Liver (tissue), 7 donors: ENCODE measurements at regions not wholly inside any gene's neighbourhood (a gene's known extent, or its start where the extent isn't known, plus 50 kb on each side); places are given as distances from the start of the nearest gene placed in this dataset.

Experiments used
- DNase-seq: peaks from one replicate; pipeline ENCODE4 v3.0.0-alpha.2; 2017; ENCODE audit warnings: low spot score
- H3K27ac ChIP-seq, 2 donors: one replicate each; pipeline ENCODE4 v1.7.0; 2013; ENCODE audit warnings: inconsistent platforms in 2 of 2, low read length in 2 of 2, control low read depth in 1 of 2, low read depth in 1 of 2, mild to moderate bottlenecking in 1 of 2
- H3K27me3 ChIP-seq, 4 donors: one replicate each; pipeline versions ENCODE4 v1.6.1 to v1.7.0; 2013; ENCODE audit warnings: low read length in 3 of 4, inconsistent platforms in 1 of 4, mild to moderate bottlenecking in 1 of 4, moderate library complexity in 1 of 4; ENCODE audit not compliant: control insufficient read depth in 4 of 4, insufficient read depth in 4 of 4
- H3K36me3 ChIP-seq, 4 donors: one replicate each; pipeline versions ENCODE4 v1.6.1 to v1.7.0; 2013; ENCODE audit warnings: low read length in 3 of 4, mild to moderate bottlenecking in 3 of 4, low read depth in 1 of 4, moderate library complexity in 1 of 4; ENCODE audit not compliant: control insufficient read depth in 4 of 4, insufficient read depth in 3 of 4
- H3K4me1 ChIP-seq, 4 donors: one replicate each; pipeline versions ENCODE4 v1.6.1 to v1.7.0; 2013; ENCODE audit warnings: low read length in 3 of 4, mild to moderate bottlenecking in 3 of 4, moderate library complexity in 1 of 4; ENCODE audit not compliant: control insufficient read depth in 4 of 4, insufficient read depth in 4 of 4
- H3K4me3 ChIP-seq, 3 donors: one replicate each; pipeline versions ENCODE4 v1.6.1 to v1.7.0; 2013; ENCODE audit warnings: low read length in 3 of 3, control low read depth in 1 of 3, low read depth in 1 of 3, mild to moderate bottlenecking in 1 of 3
- H3K9ac ChIP-seq, 2 donors: one replicate each; pipeline ENCODE4 v1.7.0; 2013; ENCODE audit warnings: low read length in 2 of 2, mild to moderate bottlenecking in 2 of 2, moderate library complexity in 2 of 2, control low read depth in 1 of 2, low read depth in 1 of 2
- H3K9me3 ChIP-seq, 4 donors: one replicate each; pipeline versions ENCODE4 v1.6.1 to v1.7.0; 2013; ENCODE audit warnings: low read length in 3 of 4; ENCODE audit not compliant: control insufficient read depth in 4 of 4
- FOXA1 ChIP-seq: IDR thresholded peaks from 2 replicates; pipeline ENCODE4 v1.6.1; 2016; ENCODE audit warnings: antibody characterized with exemption
- FOXA2 ChIP-seq: IDR thresholded peaks from 2 replicates; pipeline ENCODE4 v1.6.1; 2016; ENCODE audit warnings: antibody characterized with exemption
- GABPA ChIP-seq, 2 donors: IDR thresholded peaks in 1 of 2; conservative IDR thresholded peaks in 1 of 2; 2 replicates each; pipeline ENCODE4 v1.6.1; 2016; ENCODE audit warnings: antibody characterized with exemption in 2 of 2, mild to moderate bottlenecking in 1 of 2, moderate library complexity in 1 of 2
- HNF4A ChIP-seq, 2 donors: conservative IDR thresholded peaks; 2 replicates each; pipeline ENCODE4 v1.6.1; 2016; ENCODE audit warnings: antibody characterized with exemption in 2 of 2, mild to moderate bottlenecking in 2 of 2
- HNF4G ChIP-seq: IDR thresholded peaks from 2 replicates; pipeline ENCODE4 v1.6.1; 2016; ENCODE audit warnings: antibody characterized with exemption
- NR2F2 ChIP-seq: IDR thresholded peaks from 2 replicates; pipeline ENCODE4 v1.6.1; 2016; ENCODE audit warnings: antibody characterized with exemption
- RXRA ChIP-seq, 2 donors: IDR thresholded peaks; 2 replicates each; pipeline ENCODE4 v1.6.1; 2017 to 2018; ENCODE audit warnings: antibody characterized with exemption in 2 of 2, mild to moderate bottlenecking in 1 of 2
- SP1 ChIP-seq: IDR thresholded peaks from 2 replicates; pipeline ENCODE4 v1.6.1; 2018; ENCODE audit warnings: antibody characterized with exemption, mild to moderate bottlenecking
- TAF1 ChIP-seq: conservative IDR thresholded peaks from 2 replicates; pipeline ENCODE4 v1.6.1; 2016; ENCODE audit warnings: antibody characterized with exemption, mild to moderate bottlenecking
- WGBS: extraction: QIAGEN DNeasy Blood & Tissue Kit; methylation state at CpG from one replicate; pipeline ENCODE4 v1.1.7; 2013; 5-methylcytosine and 5-hydroxymethylcytosine counted together
- TF ChIP-seq, protein P1 (sequence below): IDR thresholded peaks from 2 replicates; pipeline ENCODE4 v1.6.1; 2016; ENCODE audit warnings: antibody characterized with exemption, mild to moderate bottlenecking
- TF ChIP-seq, protein P2 (sequence below): IDR thresholded peaks from 2 replicates; pipeline ENCODE4 v1.6.1; 2016; ENCODE audit warnings: antibody characterized with exemption
- donor health status: healthy.
- donor health status: healthy.
- donor health status: healthy.
- donor health status: healthy.

DNA sequence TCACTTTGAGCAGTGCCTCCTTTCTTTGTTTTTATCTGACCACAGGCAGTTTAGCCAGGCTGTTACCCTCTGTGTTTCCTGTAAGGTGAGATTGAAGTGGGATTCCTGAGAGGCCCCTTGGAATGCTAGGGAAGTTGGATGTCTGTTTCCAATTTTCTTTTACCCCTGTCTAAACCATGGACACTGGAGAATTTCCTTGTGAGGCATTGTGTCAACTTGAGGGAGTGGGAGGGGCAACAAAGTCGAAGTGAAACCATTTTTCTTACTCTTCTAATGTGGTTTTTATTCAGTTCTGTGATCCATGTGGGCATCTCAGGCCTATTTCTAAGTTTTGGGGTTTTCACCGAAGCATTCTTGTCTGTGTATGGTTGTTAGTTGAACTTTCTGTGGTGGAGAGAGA lies 296.1 kb upstream of the UGT8 start (continued):
- TF ChIP-seq, protein P1, sequence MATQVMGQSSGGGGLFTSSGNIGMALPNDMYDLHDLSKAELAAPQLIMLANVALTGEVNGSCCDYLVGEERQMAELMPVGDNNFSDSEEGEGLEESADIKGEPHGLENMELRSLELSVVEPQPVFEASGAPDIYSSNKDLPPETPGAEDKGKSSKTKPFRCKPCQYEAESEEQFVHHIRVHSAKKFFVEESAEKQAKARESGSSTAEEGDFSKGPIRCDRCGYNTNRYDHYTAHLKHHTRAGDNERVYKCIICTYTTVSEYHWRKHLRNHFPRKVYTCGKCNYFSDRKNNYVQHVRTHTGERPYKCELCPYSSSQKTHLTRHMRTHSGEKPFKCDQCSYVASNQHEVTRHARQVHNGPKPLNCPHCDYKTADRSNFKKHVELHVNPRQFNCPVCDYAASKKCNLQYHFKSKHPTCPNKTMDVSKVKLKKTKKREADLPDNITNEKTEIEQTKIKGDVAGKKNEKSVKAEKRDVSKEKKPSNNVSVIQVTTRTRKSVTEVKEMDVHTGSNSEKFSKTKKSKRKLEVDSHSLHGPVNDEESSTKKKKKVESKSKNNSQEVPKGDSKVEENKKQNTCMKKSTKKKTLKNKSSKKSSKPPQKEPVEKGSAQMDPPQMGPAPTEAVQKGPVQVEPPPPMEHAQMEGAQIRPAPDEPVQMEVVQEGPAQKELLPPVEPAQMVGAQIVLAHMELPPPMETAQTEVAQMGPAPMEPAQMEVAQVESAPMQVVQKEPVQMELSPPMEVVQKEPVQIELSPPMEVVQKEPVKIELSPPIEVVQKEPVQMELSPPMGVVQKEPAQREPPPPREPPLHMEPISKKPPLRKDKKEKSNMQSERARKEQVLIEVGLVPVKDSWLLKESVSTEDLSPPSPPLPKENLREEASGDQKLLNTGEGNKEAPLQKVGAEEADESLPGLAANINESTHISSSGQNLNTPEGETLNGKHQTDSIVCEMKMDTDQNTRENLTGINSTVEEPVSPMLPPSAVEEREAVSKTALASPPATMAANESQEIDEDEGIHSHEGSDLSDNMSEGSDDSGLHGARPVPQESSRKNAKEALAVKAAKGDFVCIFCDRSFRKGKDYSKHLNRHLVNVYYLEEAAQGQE = no peak
- TF ChIP-seq NR2F2 = no peak
- no peak for TF ChIP-seq TAF1

DNA sequence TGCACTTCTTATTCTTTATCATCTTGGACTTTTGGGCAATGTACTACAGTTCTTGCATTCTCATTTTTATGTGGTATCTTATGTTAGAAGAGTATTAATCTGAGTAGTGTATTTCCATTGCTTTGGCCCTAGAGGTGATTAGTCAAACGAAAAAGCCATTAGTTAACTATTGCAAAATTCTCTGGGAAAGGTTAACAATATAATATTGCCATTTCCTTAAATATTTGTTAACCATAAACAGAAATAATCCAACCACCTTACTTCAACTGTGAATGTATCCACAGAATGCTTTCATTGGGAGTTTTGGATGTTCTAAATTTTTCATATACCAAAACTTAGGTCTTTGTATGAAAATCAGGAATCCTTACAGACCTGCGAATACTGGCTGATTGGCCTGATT lies 294.6 kb upstream of the UGT8 start:
- WGBS = 67% methylated on average over 2 of the region's 2 CpGs

DNA sequence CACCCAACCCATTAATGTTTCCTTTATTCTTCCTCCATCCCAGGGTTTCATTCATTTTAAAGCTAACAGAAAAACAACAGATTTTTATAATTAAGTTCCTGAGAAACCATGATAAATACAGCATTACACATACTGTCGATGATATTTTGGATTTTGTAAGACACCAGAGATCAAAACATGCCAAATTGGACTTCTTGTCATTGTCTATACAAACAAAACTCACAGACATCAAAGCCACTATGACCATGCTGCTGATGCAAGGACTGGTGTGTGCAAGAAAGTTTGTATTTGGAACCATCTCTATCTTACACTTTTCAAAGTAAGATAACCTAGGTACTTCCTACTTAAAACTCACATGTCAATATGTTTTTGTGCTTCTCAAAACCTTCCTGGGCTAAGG lies 294.0 kb upstream of the UGT8 start:
- Histone ChIP-seq H3K9me3 (no peaks in the 10 kb centered on the region), H3K4me3 (no peak overlapping the region), H3K4me1 (no peaks in the 10 kb centered on the region), H3K9ac (no peak overlapping the region), H3K27me3 (peaks cover 0 to 3% (median 0%) of the 10 kb centered on the region in 4 donors), H3K27ac (no peak overlapping the region), H3K36me3 (no peaks in the 10 kb centered on the region)
- no peak for DNase-seq
- TF ChIP-seq HNF4G (no peak), FOXA2 (no peak), RXRA (IDR thresholded peaks at IDR 0.05) (no peak), GABPA (IDR thresholded peaks at IDR 0.05 in 1 of 2, conservative IDR thresholded peaks at IDR 0.05 in 1 of 2) (no peak), HNF4A (conservative IDR thresholded peaks at IDR 0.05) (no peak), NR2F2 (no peak), SP1 (no peak)
- TF ChIP-seq, protein P2, sequence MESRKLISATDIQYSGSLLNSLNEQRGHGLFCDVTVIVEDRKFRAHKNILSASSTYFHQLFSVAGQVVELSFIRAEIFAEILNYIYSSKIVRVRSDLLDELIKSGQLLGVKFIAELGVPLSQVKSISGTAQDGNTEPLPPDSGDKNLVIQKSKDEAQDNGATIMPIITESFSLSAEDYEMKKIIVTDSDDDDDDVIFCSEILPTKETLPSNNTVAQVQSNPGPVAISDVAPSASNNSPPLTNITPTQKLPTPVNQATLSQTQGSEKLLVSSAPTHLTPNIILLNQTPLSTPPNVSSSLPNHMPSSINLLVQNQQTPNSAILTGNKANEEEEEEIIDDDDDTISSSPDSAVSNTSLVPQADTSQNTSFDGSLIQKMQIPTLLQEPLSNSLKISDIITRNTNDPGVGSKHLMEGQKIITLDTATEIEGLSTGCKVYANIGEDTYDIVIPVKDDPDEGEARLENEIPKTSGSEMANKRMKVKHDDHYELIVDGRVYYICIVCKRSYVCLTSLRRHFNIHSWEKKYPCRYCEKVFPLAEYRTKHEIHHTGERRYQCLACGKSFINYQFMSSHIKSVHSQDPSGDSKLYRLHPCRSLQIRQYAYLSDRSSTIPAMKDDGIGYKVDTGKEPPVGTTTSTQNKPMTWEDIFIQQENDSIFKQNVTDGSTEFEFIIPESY = no peak
- TF ChIP-seq, protein P1 = no peak
- 61% methylated on average over 1 of the region's 1 CpG for WGBS

More for the DNA sequence above, 294.6 kb upstream of the UGT8 start:
- no peaks in the 10 kb centered on the region for H3K36me3 ChIP-seq
- DNase-seq = no peak
- H3K4me3 ChIP-seq = no peak overlapping the region
- no peak for TF ChIP-seq FOXA1
- no peak for TF ChIP-seq HNF4A (conservative IDR thresholded peaks at IDR 0.05)
- TF ChIP-seq SP1 = no peak
- TF ChIP-seq NR2F2 = no peak
- no peak for TF ChIP-seq GABPA (IDR thresholded peaks at IDR 0.05 in 1 of 2, conservative IDR thresholded peaks at IDR 0.05 in 1 of 2)
- TF ChIP-seq, protein P2 = no peak
- no peaks in the 10 kb centered on the region for H3K4me1 ChIP-seq
- H3K27ac ChIP-seq = no peak overlapping the region
- H3K9ac ChIP-seq = no peak overlapping the region
- H3K9me3 ChIP-seq = no peaks in the 10 kb centered on the region
- peaks cover 0 to 3% (median 0%) of the 10 kb centered on the region in 4 donors for H3K27me3 ChIP-seq
